HepG2 (cell line): ENCODE measurements at regions not wholly inside any gene's neighbourhood (a gene's known extent, or its start where the extent isn't known, plus 50 kb on each side); places are given as distances from the start of the nearest gene placed in this dataset.

Source experiments
- ATAC-seq: fragments of 200-7000 bp; cut with Tn5 transposase; 3 replicates; pipeline ENCODE4 v1.9.1; 2020; ENCODE audit warnings: mild to moderate bottlenecking, moderate library complexity
- BruUV-seq: library from RNA; stranded (reverse); fragments of 400-500 nt; replicated peaks from 2 replicates; lab custom pipeline; 2021; lab: Mats Ljungman, UMichigan
- CTCF ChIA-PET: fragments of 300-600 bp; formaldehyde crosslinking; extraction: SDS; loops from one replicate; lab custom pipeline; 2021; ENCODE audit warnings: low total read pairs, inconsistent platforms, low intra/inter-chr PET ratio; lab: Yijun Ruan, JAX
- POLR2A ChIA-PET: fragments of 350-600 bp; sonication (Branson Sonifier 250); formaldehyde crosslinking; loops from one replicate; lab custom pipeline; 2020; ENCODE audit warnings: antibody characterized with exemption, inconsistent platforms; lab: Yijun Ruan, JAX
- DNase-seq: peaks from one replicate; pipeline ENCODE4 v3.0.0-alpha.2; 2015; ENCODE audit warnings: low spot score
- FAIRE-seq: peaks from 3 replicates; lab custom pipeline; 2011; peaks lifted over from hg19 to GRCh38; lab: Jason Lieb, UNC
- H2AFZ ChIP-seq: one replicate; pipeline ENCODE4 v1.6.1; 2011; ENCODE audit warnings: low read length, inconsistent platforms
- H3K27ac ChIP-seq: fragments of 300-600 bp; 3 replicates; pipeline ENCODE4 v1.8.0; 2011; ENCODE audit warnings: mixed run types, mild to moderate bottlenecking, mixed read lengths, low read length, inconsistent platforms; ENCODE audit not compliant: insufficient read depth; ENCODE audit errors: extremely low read length
- H3K27me3 ChIP-seq, 2 experiments: fragments of 200-600 bp in 1 of 2; 2 replicates in 1 of 2; 3 replicates in 1 of 2; pipeline versions ENCODE4 v1.6.0 to v1.8.0; 2011; ENCODE audit warnings: low read length in 2 of 2, mild to moderate bottlenecking in 2 of 2, moderate library complexity in 2 of 2, inconsistent platforms in 1 of 2; ENCODE audit not compliant: insufficient read depth in 2 of 2, control insufficient read depth in 1 of 2
- H3K36me3 ChIP-seq, 2 experiments: fragments of 200-600 bp in 1 of 2; replicated peaks in 1 of 2; 2 replicates in 1 of 2; 3 replicates in 1 of 2; pipeline versions ENCODE4 v1.5.1 to v1.8.0; 2011; ENCODE audit warnings: low read length in 2 of 2, inconsistent platforms in 1 of 2; ENCODE audit not compliant: insufficient read depth in 2 of 2, control insufficient read depth in 1 of 2
- H3K4me1 ChIP-seq: 2 replicates; pipeline ENCODE4 v1.5.1; 2012; ENCODE audit warnings: low read length, inconsistent platforms; ENCODE audit not compliant: insufficient read depth
- H3K4me2 ChIP-seq: 2 replicates; pipeline ENCODE4 v1.6.0; 2011; ENCODE audit warnings: low read depth, low read length, inconsistent platforms
- H3K4me3 ChIP-seq, 3 experiments: fragments of 200-600 bp in 1 of 3; sonication (generic), shearing (Covaris generic) in 1 of 3; replicated peaks in 1 of 3; 2 replicates each; pipeline ENCODE4 v1.5.1; 2011 to 2016; ENCODE audit warnings: low read length in 3 of 3, inconsistent platforms in 2 of 3, low read depth in 2 of 3, mild to moderate bottlenecking in 2 of 3, control low read depth in 1 of 3, mixed read lengths in 1 of 3; ENCODE audit not compliant: insufficient read depth in 1 of 3
- H3K79me2 ChIP-seq: one replicate; pipeline ENCODE4 v1.6.1; 2011; ENCODE audit warnings: low read length, inconsistent platforms; ENCODE audit not compliant: insufficient read depth
- H3K9ac ChIP-seq: 2 replicates; pipeline ENCODE4 v1.6.0; 2011; ENCODE audit warnings: mild to moderate bottlenecking, low read depth, low read length, inconsistent platforms; ENCODE audit not compliant: insufficient read depth
- H3K9me3 ChIP-seq: 2 replicates; pipeline ENCODE4 v1.5.1; 2012; ENCODE audit warnings: mild to moderate bottlenecking, low read length
- H4K20me1 ChIP-seq: 2 replicates; pipeline ENCODE4 v1.6.0; 2011; ENCODE audit warnings: inconsistent platforms, mild to moderate bottlenecking, low read length, moderate library complexity; ENCODE audit not compliant: insufficient read depth
- MEIS1 ChIP-seq: sonication (generic); formaldehyde crosslinking; IDR thresholded peaks from 2 replicates; pipeline ENCODE4 v1.9.0; 2021; ENCODE audit warnings: mild to moderate bottlenecking, missing genetic modification reagents, moderate library complexity, borderline replicate concordance
- MXD4 ChIP-seq: IDR thresholded peaks from 2 replicates; pipeline ENCODE4 v1.6.1; 2016; ENCODE audit warnings: mild to moderate bottlenecking, missing biosample characterization, missing genetic modification reagents
- ZNF138 ChIP-seq: sonication (generic); formaldehyde crosslinking; IDR thresholded peaks from 2 replicates; pipeline ENCODE4 v1.5.0; 2020; ENCODE audit warnings: mild to moderate bottlenecking, low read depth, missing genetic modification reagents
- ZNF709 ChIP-seq: sonication (generic); formaldehyde crosslinking; IDR thresholded peaks from 2 replicates; pipeline ENCODE4 v1.5.0; 2020; ENCODE audit warnings: mild to moderate bottlenecking, missing genetic modification reagents
- WGBS: methylation state at CpG from one replicate; pipeline ENCODE4 v1.1.6; 2017; ENCODE audit warnings: low lambda C conversion rate; 5-methylcytosine and 5-hydroxymethylcytosine counted together
- in situ Hi-C: cut with HindIII; loops from 2 replicates; pipeline ENCODE4 v1.10.0; 2017; ENCODE audit warnings: low pct_unique_long_range_greater_than_20kb; ENCODE audit not compliant: extremely low pct_ligation_motif_present
- intact Hi-C: fragments of 100-400 bp; cut with micrococcal nuclease; formaldehyde crosslinking; loops from one replicate; pipeline ENCODE4 v1.10.0; 2022; ENCODE audit not compliant: unreplicated experiment
- TF ChIP-seq, protein P1 (sequence below): sonication (generic); formaldehyde crosslinking; IDR thresholded peaks from 2 replicates; pipeline ENCODE4 v1.5.1; 2020; ENCODE audit warnings: missing genetic modification reagents, mild to moderate bottlenecking, borderline replicate concordance
- TF ChIP-seq, protein P2 (sequence below): sonication (generic); formaldehyde crosslinking; IDR thresholded peaks from 2 replicates; pipeline ENCODE4 v1.4.0; 2020; ENCODE audit warnings: missing genetic modification reagents, low read depth, mild to moderate bottlenecking, borderline replicate concordance
- TF ChIP-seq, protein P3 (sequence below): sonication (generic); formaldehyde crosslinking; IDR thresholded peaks from 2 replicates; pipeline ENCODE4 v1.4.0; 2020; ENCODE audit warnings: missing genetic modification reagents

DNA sequence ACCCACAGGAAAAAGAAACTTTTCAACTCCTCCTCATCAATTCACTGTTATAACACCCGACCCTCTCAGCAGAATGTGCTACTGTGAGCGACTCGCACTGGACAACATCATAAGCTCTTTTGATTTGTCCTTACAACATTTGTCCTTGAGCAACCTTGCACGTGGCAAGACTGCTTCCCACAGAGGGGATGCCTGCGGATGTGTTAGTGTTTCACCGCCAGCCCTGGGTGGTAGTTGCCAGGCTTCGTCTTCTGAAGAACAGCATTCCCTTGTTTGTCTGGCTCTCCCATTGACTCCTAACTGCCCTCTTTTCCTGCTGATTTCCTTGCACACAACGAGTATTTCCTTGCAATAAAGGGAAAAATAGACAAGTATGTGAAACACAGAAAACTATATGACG lies 111.4 kb upstream of the SLC7A1 start:
- Histone ChIP-seq H2AFZ (no peak overlapping the region), H3K4me1 (no peaks in the 10 kb centered on the region), H3K4me3 (no peak overlapping the region), H3K4me2 (no peak overlapping the region), H3K27me3 (peaks cover 1 to 9% of the 10 kb centered on the region in 2 experiments; a peak in 2 of 5 replicates), H3K9ac (no peak overlapping the region), H3K79me2 (no peaks in the 10 kb centered on the region), H3K27ac (no peak overlapping the region), H3K9me3 (no peaks in the 10 kb centered on the region), H4K20me1 (no peaks in the 10 kb centered on the region), H3K36me3 (no peaks in the 10 kb centered on the region)
- no TSS peak for BruUV-seq
- in situ Hi-C loops = loop anchor here (5.0 to 25.0 kb wide), 2 partner anchors 200 to 895 kb away; partner anchors contain the start of gene MTUS2
- intact Hi-C loops = no loop called here
- ChIA-PET POLR2A (no interaction called here), CTCF (interaction anchor here (2.7 to 2.9 kb wide), 2 partner anchors 198 to 234 kb away, joined by 26 to 50 read pairs; no protein-coding TSS in a partner anchor)
- DNase-seq (no peak), FAIRE-seq (no peak), ATAC-seq (no peak)
- 19% methylated on average over 9 of the region's 9 CpGs for WGBS
- TF ChIP-seq, protein P1, sequence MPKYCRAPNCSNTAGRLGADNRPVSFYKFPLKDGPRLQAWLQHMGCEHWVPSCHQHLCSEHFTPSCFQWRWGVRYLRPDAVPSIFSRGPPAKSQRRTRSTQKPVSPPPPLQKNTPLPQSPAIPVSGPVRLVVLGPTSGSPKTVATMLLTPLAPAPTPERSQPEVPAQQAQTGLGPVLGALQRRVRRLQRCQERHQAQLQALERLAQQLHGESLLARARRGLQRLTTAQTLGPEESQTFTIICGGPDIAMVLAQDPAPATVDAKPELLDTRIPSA (CRISPR knock-in tag) = no peak
- TF ChIP-seq, protein P2, sequence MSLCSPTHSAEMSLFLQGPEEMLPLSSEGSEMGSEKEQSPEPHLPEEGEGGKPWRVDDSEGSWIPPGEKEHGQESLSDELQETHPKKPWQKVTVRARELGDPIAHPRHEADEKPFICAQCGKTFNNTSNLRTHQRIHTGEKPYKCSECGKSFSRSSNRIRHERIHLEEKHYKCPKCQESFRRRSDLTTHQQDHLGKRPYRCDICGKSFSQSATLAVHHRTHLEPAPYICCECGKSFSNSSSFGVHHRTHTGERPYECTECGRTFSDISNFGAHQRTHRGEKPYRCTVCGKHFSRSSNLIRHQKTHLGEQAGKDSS (CRISPR knock-in tag) = no peak
- TF ChIP-seq MXD4 (CRISPR knock-in tag) (no peak), ZNF709 (no peak), MEIS1 (CRISPR knock-in tag) (no peak), ZNF138 (CRISPR knock-in tag) (no peak)
- TF ChIP-seq, protein P3, sequence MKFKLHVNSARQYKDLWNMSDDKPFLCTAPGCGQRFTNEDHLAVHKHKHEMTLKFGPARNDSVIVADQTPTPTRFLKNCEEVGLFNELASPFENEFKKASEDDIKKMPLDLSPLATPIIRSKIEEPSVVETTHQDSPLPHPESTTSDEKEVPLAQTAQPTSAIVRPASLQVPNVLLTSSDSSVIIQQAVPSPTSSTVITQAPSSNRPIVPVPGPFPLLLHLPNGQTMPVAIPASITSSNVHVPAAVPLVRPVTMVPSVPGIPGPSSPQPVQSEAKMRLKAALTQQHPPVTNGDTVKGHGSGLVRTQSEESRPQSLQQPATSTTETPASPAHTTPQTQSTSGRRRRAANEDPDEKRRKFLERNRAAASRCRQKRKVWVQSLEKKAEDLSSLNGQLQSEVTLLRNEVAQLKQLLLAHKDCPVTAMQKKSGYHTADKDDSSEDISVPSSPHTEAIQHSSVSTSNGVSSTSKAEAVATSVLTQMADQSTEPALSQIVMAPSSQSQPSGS (CRISPR knock-in tag) = no peak
